ENCODE measurements at regions not wholly inside any gene's neighbourhood (a gene's known extent, or its start where the extent isn't known, plus 50 kb on each side); places are given as distances from the start of the nearest gene placed in this dataset.

DNA sequence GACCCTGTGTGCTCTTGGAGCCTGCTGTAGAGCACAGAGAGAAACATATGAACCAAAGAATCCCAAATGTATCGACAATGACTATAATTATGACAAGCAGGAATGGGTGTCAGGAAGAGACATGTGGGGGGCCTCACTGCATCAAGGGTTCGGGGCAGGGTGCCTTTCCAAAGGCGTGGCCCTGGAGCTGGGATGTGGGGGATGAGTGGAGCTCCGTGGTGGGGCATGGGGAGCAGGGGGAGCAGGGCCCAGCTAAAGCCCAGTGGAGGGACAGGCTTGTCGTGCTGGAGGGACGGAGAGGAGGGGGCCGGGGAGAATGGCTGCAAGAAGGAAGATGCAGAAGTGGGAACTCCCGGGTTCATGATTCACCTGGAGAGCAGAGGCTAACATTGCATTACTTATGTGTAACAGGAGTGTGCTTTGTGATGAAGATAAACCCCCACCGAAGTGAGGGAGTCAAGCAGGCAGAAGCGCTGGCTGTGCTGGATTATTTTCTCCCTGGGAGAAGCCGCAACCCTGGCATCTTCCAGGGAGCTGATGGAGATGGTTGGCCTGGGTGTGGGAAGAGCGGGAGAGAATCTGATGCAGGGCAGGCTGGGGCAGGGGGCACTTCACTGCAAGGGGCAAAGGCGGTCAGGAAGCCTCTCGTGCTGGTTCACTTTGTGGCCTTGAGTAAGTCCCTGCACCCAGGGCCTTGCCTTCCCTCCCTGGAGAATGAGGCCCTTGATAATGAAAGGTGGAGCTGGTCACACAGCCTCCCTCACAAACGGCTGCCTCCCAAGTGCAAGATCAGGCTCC lies 124.6 kb upstream of the RUNX3 start:
- DNase-seq (ENCODE audit: low read depth in 2 of 2), result no peak
- no peak overlapping the region for H2AFZ ChIP-seq (ENCODE audit: low read length)

GRCh38 chr1:25053576-25054250 lies 123.6 kb upstream of the RUNX3 start:
- H3K27ac ChIP-seq (ENCODE audit: insufficient read depth, low read length), result no peak overlapping the region

More for the DNA sequence above, 124.6 kb upstream of the RUNX3 start:
- H3K4me2 ChIP-seq (ENCODE audit: extremely low read depth, insufficient read depth, low read length), result no peak overlapping the region
- H3K9ac ChIP-seq (ENCODE audit: insufficient read depth, low read length), result no peak overlapping the region
- no peak overlapping the region for H3K27ac ChIP-seq (ENCODE audit: insufficient read depth, low read length)
- no peaks in the 10 kb centered on the region for H3K27me3 ChIP-seq (ENCODE audit: control insufficient read depth, insufficient read depth, low read length)
- H3K4me3 ChIP-seq (replicated peaks in 1 of 4; ENCODE audit: control extremely low read depth in 1 of 4, insufficient read depth in 1 of 4, low read depth in 3 of 4, low read length in 4 of 4), result no peak overlapping the region
- no peaks in the 10 kb centered on the region for H3K36me3 ChIP-seq (ENCODE audit: control insufficient read depth, insufficient read depth, low read length)
- no peaks in the 10 kb centered on the region for H3K4me1 ChIP-seq (ENCODE audit: control insufficient read depth, extremely low read depth, insufficient read depth, low read length)
- no peaks in the 10 kb centered on the region for H3K9me3 ChIP-seq (ENCODE audit: control insufficient read depth, insufficient read depth, low read depth, low read length)
- H3K79me2 ChIP-seq (ENCODE audit: control insufficient read depth, insufficient read depth, low read length), result no peaks in the 10 kb centered on the region
- no peaks in the 10 kb centered on the region for H4K20me1 ChIP-seq (ENCODE audit: control insufficient read depth, extremely low read depth, insufficient read depth, low read length)
- TF ChIP-seq EZH2 (IDR thresholded peaks at IDR 0.05; ENCODE audit: low read length, missing control alignments), result no peak
- TF ChIP-seq, protein P1, sequence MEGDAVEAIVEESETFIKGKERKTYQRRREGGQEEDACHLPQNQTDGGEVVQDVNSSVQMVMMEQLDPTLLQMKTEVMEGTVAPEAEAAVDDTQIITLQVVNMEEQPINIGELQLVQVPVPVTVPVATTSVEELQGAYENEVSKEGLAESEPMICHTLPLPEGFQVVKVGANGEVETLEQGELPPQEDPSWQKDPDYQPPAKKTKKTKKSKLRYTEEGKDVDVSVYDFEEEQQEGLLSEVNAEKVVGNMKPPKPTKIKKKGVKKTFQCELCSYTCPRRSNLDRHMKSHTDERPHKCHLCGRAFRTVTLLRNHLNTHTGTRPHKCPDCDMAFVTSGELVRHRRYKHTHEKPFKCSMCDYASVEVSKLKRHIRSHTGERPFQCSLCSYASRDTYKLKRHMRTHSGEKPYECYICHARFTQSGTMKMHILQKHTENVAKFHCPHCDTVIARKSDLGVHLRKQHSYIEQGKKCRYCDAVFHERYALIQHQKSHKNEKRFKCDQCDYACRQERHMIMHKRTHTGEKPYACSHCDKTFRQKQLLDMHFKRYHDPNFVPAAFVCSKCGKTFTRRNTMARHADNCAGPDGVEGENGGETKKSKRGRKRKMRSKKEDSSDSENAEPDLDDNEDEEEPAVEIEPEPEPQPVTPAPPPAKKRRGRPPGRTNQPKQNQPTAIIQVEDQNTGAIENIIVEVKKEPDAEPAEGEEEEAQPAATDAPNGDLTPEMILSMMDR (conservative IDR thresholded peaks at IDR 0.05 in 1 of 2, IDR thresholded peaks at IDR 0.05 in 1 of 2; ENCODE audit: low read depth in 1 of 2, low read length in 2 of 2), result no peak

GRCh38 chr1:25051906-25052305 lies 121.8 kb upstream of the RUNX3 start:
- H3K36me3 ChIP-seq (ENCODE audit: control insufficient read depth, insufficient read depth, low read length), result no peaks in the 10 kb centered on the region

More at GRCh38 chr1:25053576-25054250, 123.6 kb upstream of the RUNX3 start:
- H3K9me3 ChIP-seq (ENCODE audit: control insufficient read depth, insufficient read depth, low read depth, low read length), result no peaks in the 10 kb centered on the region
- H3K79me2 ChIP-seq (ENCODE audit: control insufficient read depth, insufficient read depth, low read length), result no peaks in the 10 kb centered on the region
- no peaks in the 10 kb centered on the region for H3K4me1 ChIP-seq (ENCODE audit: control insufficient read depth, extremely low read depth, insufficient read depth, low read length)
- no peak overlapping the region for H3K9ac ChIP-seq (ENCODE audit: insufficient read depth, low read length)
- H3K4me2 ChIP-seq (ENCODE audit: extremely low read depth, insufficient read depth, low read length), result no peak overlapping the region
- no peak overlapping the region for H2AFZ ChIP-seq (ENCODE audit: low read length)
- no peak overlapping the region for H3K4me3 ChIP-seq (replicated peaks in 1 of 4; ENCODE audit: control extremely low read depth in 1 of 4, insufficient read depth in 1 of 4, low read depth in 3 of 4, low read length in 4 of 4)
- DNase-seq (ENCODE audit: low read depth in 2 of 2), result no peak
- H3K36me3 ChIP-seq (ENCODE audit: control insufficient read depth, insufficient read depth, low read length), result no peaks in the 10 kb centered on the region
- no peaks in the 10 kb centered on the region for H3K27me3 ChIP-seq (ENCODE audit: control insufficient read depth, insufficient read depth, low read length)
- TF ChIP-seq EZH2 (IDR thresholded peaks at IDR 0.05; ENCODE audit: low read length, missing control alignments), result no peak
- TF ChIP-seq, protein P1 (conservative IDR thresholded peaks at IDR 0.05 in 1 of 2, IDR thresholded peaks at IDR 0.05 in 1 of 2; ENCODE audit: low read depth in 1 of 2, low read length in 2 of 2), result no peak
- no peaks in the 10 kb centered on the region for H4K20me1 ChIP-seq (ENCODE audit: control insufficient read depth, extremely low read depth, insufficient read depth, low read length)

More at GRCh38 chr1:25051906-25052305, 121.8 kb upstream of the RUNX3 start:
- no peak for TF ChIP-seq EZH2 (IDR thresholded peaks at IDR 0.05; ENCODE audit: low read length, missing control alignments)
- TF ChIP-seq, protein P1 (conservative IDR thresholded peaks at IDR 0.05 in 1 of 2, IDR thresholded peaks at IDR 0.05 in 1 of 2; ENCODE audit: low read depth in 1 of 2, low read length in 2 of 2), result no peak
- DNase-seq (ENCODE audit: low read depth in 2 of 2), result no peak
- H3K27ac ChIP-seq (ENCODE audit: insufficient read depth, low read length), result no peak overlapping the region
- H2AFZ ChIP-seq (ENCODE audit: low read length), result no peak overlapping the region
- no peak overlapping the region for H3K4me2 ChIP-seq (ENCODE audit: extremely low read depth, insufficient read depth, low read length)
- no peaks in the 10 kb centered on the region for H3K27me3 ChIP-seq (ENCODE audit: control insufficient read depth, insufficient read depth, low read length)
- no peaks in the 10 kb centered on the region for H3K79me2 ChIP-seq (ENCODE audit: control insufficient read depth, insufficient read depth, low read length)
- H3K4me3 ChIP-seq (replicated peaks in 1 of 4; ENCODE audit: control extremely low read depth in 1 of 4, insufficient read depth in 1 of 4, low read depth in 3 of 4, low read length in 4 of 4), result no peak overlapping the region
- H3K9ac ChIP-seq (ENCODE audit: insufficient read depth, low read length), result no peak overlapping the region
- H4K20me1 ChIP-seq (ENCODE audit: control insufficient read depth, extremely low read depth, insufficient read depth, low read length), result no peaks in the 10 kb centered on the region
- no peaks in the 10 kb centered on the region for H3K9me3 ChIP-seq (ENCODE audit: control insufficient read depth, insufficient read depth, low read depth, low read length)
- H3K4me1 ChIP-seq (ENCODE audit: control insufficient read depth, extremely low read depth, insufficient read depth, low read length), result no peaks in the 10 kb centered on the region
